HUES48 (cell line): ENCODE measurements at regions not wholly inside any gene's neighbourhood (a gene's known extent, or its start where the extent isn't known, plus 50 kb on each side); places are given as distances from the start of the nearest gene placed in this dataset.

Source experiments
- H3K27ac ChIP-seq: one replicate; pipeline ENCODE4 v1.7.0; 2013; ENCODE audit warnings: low read depth, low read length, inconsistent platforms
- H3K27me3 ChIP-seq: 2 replicates; pipeline ENCODE4 v1.6.1; 2013; ENCODE audit warnings: mild to moderate bottlenecking, low read length; ENCODE audit not compliant: control insufficient read depth, insufficient read depth
- H3K36me3 ChIP-seq: 2 replicates; pipeline ENCODE4 v1.6.1; 2013; ENCODE audit warnings: low read length; ENCODE audit not compliant: control insufficient read depth, insufficient read depth
- H3K4me1 ChIP-seq: 2 replicates; pipeline ENCODE4 v1.6.1; 2013; ENCODE audit warnings: mild to moderate bottlenecking, low read length; ENCODE audit not compliant: control insufficient read depth, insufficient read depth
- H3K4me3 ChIP-seq: 2 replicates; pipeline ENCODE4 v1.5.1; 2013; ENCODE audit warnings: mild to moderate bottlenecking, low read depth, low read length
- H3K9ac ChIP-seq: 2 replicates; pipeline ENCODE4 v1.6.1; 2013; ENCODE audit warnings: mild to moderate bottlenecking, low read depth, low read length, moderate library complexity
- H3K9me3 ChIP-seq: 2 replicates; pipeline ENCODE4 v1.6.1; 2013; ENCODE audit warnings: low read length; ENCODE audit not compliant: control insufficient read depth, insufficient read depth

DNA sequence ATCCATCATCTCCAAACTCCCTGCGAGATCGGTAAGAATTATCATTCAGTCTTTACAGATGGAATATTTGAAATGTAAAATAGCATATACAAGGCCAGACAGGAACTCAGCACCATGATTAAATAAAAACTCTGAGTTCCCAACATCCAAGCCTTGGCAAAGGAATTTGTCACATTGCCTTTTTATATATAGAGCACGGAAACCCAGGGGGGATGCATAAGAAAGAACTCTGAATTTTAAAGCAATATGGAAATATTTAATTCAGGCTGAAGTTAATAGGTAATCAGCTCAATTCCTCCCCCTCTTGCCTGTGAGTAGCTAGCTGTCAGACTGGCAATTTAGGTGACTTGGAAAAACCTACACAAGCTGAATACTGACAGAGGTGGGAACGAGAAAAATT lies 217.9 kb upstream of the KCNMB2 start:
- Histone ChIP-seq H3K4me1 (peaks cover 7% of the 10 kb centered on the region), H3K9ac (no peak overlapping the region), H3K4me3 (no peak overlapping the region), H3K27ac (no peak overlapping the region), H3K36me3 (no peaks in the 10 kb centered on the region), H3K9me3 (no peaks in the 10 kb centered on the region), H3K27me3 (no peaks in the 10 kb centered on the region)

DNA sequence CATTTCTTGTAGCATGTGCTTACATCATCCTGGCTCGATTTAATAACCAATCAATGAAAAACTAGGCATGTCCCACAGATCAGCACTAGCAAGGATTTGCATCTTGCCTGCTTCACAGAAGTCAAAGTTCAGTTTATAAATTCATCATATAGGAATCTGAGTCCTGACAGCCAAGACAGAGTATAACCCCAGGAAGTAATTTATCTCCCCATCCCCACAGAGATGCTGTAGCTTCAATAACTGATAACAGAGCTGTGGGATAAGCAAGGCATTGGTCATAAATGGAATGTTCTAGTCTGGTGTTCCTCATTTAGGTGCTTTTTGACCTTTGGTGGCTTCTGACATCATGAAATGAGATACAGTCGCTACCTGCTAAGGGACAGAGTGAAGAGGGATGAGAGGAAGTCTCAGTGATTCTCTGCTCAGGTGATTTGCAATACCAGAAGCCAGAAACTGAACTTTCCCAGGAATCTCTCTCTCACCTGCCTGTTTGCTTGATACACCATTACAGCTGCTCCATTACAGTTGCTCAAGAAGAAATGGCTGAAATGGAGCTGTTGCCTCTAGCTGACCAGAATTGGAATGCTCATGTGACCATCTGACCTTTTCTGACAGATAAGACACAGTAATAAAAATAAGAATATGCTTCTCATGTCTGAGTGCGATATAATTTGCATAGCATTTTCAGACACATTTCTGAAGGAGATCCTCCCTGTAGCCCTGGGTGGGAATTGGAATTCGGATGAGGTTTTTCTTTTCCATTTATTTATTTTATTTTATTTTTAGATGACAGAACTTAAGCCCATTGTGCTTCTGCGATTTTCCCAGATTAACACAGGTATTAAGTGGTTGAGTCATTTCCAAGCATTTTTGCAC lies 217.1 kb upstream of the KCNMB2 start:
- no peak overlapping the region for H3K9ac ChIP-seq
- peaks cover 7% of the 10 kb centered on the region for H3K4me1 ChIP-seq
- no peak overlapping the region for H3K27ac ChIP-seq
- no peaks in the 10 kb centered on the region for H3K27me3 ChIP-seq
- H3K9me3 ChIP-seq = no peaks in the 10 kb centered on the region
- H3K4me3 ChIP-seq = no peak overlapping the region
- H3K36me3 ChIP-seq = no peaks in the 10 kb centered on the region

GRCh38 chr3:178320456-178321351 lies 215.5 kb upstream of the KCNMB2 start:
- Histone ChIP-seq H3K27ac (no peak overlapping the region), H3K9me3 (no peaks in the 10 kb centered on the region), H3K36me3 (no peaks in the 10 kb centered on the region), H3K4me1 (peaks cover 7% of the 10 kb centered on the region), H3K4me3 (no peak overlapping the region), H3K27me3 (no peaks in the 10 kb centered on the region), H3K9ac (no peak overlapping the region)

DNA sequence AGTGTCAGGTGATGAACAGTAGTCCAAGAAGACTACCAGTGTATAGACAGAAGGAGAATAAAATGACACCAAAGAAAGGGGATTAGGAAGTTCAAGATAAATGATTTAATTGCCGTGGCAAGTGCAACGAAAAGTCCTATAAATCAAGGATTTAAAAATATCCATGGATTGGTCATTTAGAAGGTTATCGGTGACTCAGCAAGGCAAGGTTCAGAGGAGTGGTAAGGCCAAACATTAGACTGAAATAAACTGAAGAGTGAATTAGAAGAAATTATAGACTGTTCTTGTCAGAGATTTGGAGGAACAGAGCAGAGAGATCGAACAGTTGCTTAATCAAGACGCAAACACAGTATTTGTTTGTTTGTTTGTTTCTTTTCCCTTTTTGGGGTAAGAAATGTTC lies 211.9 kb upstream of the KCNMB2 start:
- Histone ChIP-seq H3K4me1 (no peaks in the 10 kb centered on the region), H3K27ac (no peak overlapping the region), H3K4me3 (no peak overlapping the region), H3K27me3 (no peaks in the 10 kb centered on the region), H3K9ac (no peak overlapping the region), H3K9me3 (no peaks in the 10 kb centered on the region), H3K36me3 (no peaks in the 10 kb centered on the region)

DNA sequence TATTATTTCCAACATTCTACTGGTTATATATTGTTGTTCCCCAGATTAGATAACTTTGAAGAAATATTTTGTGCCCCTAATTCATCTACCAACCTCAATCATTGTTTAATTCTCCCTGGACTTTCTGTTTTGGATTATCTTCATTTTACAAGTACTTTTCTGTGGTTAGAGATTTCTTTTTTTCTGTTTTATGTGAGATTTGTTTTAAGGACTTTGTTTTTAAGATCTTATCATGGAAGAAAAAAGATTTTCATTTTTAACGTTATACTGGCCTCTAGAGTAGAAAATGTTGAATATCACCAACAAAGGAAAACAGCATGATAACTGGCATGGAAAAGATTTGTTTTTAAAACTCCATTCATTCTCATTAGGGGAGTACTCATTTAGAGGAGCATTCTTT lies 210.9 kb upstream of the KCNMB2 start:
- Histone ChIP-seq H3K27me3 (no peaks in the 10 kb centered on the region), H3K36me3 (no peaks in the 10 kb centered on the region), H3K27ac (no peak overlapping the region), H3K4me1 (no peaks in the 10 kb centered on the region), H3K4me3 (no peak overlapping the region), H3K9me3 (no peaks in the 10 kb centered on the region), H3K9ac (no peak overlapping the region)

DNA sequence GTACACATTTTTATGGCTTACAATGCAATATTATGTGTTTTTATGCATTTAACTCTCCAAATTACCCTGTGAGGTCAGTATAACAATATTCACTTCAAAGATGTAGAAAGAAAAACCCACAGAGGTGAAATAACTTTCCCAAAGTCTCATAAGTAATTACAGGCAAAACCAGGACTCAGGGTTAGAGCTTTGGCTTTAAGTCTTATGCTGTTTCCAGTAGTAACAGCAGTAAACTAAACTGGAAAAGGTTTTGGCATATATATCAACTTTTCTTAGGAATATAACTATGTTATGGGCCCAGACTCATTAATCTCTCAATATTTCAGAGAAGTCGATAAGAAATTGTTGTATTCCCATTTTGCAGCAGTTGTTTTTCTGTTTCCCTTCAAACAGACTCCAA lies 206.3 kb upstream of the KCNMB2 start:
- no peaks in the 10 kb centered on the region for H3K9me3 ChIP-seq
- no peaks in the 10 kb centered on the region for H3K4me1 ChIP-seq
- no peaks in the 10 kb centered on the region for H3K36me3 ChIP-seq
- no peak overlapping the region for H3K9ac ChIP-seq
- H3K27ac ChIP-seq = no peak overlapping the region
- no peak overlapping the region for H3K4me3 ChIP-seq
- no peaks in the 10 kb centered on the region for H3K27me3 ChIP-seq

- Histone ChIP-seq H3K9ac (no peak overlapping the region), H3K4me3 (no peak overlapping the region), H3K36me3 (no peaks in the 10 kb centered on the region), H3K9me3 (no peaks in the 10 kb centered on the region), H3K27me3 (no peaks in the 10 kb centered on the region), H3K4me1 (no peaks in the 10 kb centered on the region), H3K27ac (no peak overlapping the region)
Observed at GRCh38 chr3:178334239-178334638, 202.0 kb upstream of the KCNMB2 start.

DNA sequence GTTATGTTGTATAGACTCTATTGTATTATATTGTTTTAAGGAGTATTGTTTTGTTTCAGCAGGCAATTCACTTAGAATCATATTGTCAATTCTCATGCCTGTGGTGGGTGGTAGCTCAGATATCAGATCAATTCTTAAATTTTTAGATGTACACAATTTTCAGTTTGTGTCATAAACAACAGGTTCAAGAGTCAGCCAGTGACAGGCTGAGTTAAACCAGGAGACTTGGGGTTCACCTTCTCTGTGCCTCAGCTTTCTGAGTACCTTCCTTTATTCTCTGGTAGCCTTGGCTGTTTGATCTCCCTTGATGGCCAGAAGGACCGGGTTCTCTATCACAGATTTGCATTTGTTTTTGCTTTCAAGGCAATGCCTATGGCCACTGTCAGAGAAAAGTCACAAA lies 199.9 kb upstream of the KCNMB2 start:
- Histone ChIP-seq H3K9me3 (no peaks in the 10 kb centered on the region), H3K4me3 (no peak overlapping the region), H3K9ac (no peak overlapping the region), H3K36me3 (no peaks in the 10 kb centered on the region), H3K27me3 (no peaks in the 10 kb centered on the region), H3K27ac (no peak overlapping the region), H3K4me1 (no peaks in the 10 kb centered on the region; the same call in 1 of the 2 replicates)

DNA sequence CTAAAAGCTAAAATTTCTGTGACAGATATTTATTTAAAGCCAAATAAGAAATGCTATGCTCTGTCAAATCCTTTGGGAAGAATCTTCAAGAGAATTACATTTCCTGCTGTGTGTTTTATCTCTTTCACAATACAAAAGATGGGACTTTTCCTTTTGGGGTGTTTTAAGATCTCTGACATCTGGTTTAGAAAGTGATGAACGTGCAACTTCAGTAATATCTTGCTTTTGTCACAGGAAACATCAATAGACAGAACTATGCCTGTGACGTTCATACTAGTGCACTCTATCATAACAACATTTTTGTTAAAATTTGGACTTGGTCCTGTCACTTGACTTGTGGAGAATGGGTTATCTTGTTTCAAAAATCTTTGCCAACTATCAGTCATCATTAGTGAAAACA lies 195.7 kb upstream of the KCNMB2 start:
- Histone ChIP-seq H3K27me3 (no peaks in the 10 kb centered on the region), H3K27ac (no peak overlapping the region), H3K4me1 (peaks cover 5% of the 10 kb centered on the region; the same call in 1 of the 2 replicates)

DNA sequence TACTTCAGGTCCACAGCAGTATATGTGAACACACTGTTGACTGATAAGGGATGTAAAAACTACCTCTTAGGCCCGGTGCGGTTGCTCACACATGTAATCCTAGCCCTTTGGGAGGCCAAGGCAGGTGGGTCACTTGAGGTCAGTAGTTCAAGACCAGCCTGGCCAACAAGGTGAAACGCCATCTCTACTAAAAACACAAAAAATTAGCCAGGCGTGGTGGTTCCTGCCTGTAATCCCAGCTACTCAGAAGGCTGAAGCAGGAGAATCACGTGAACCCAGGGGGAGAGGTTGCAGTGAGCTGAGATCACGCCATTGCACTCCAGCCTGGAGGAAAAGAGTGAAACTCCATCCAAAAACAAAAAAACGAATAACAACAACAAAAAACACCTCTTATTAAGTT lies 194.6 kb upstream of the KCNMB2 start:
- Histone ChIP-seq H3K27me3 (no peaks in the 10 kb centered on the region), H3K9me3 (no peaks in the 10 kb centered on the region), H3K27ac (no peak overlapping the region), H3K4me3 (no peak overlapping the region), H3K4me1 (peaks cover 5% of the 10 kb centered on the region; the same call in 1 of the 2 replicates), H3K36me3 (no peaks in the 10 kb centered on the region), H3K9ac (no peak overlapping the region)

More for the DNA sequence above, 195.7 kb upstream of the KCNMB2 start:
- Histone ChIP-seq H3K9me3 (no peaks in the 10 kb centered on the region), H3K36me3 (no peaks in the 10 kb centered on the region), H3K9ac (no peak overlapping the region), H3K4me3 (no peak overlapping the region)

GRCh38 chr3:178342111-178342510 lies 194.1 kb upstream of the KCNMB2 start:
- Histone ChIP-seq H3K27me3 (no peaks in the 10 kb centered on the region), H3K36me3 (no peaks in the 10 kb centered on the region), H3K27ac (no peak overlapping the region), H3K9me3 (no peaks in the 10 kb centered on the region), H3K9ac (no peak overlapping the region), H3K4me3 (no peak overlapping the region), H3K4me1 (peaks cover 5% of the 10 kb centered on the region; the same call in 1 of the 2 replicates)
